ENCODE measurements at regions not wholly inside any gene's neighbourhood (a gene's known extent, or its start where the extent isn't known, plus 50 kb on each side); places are given as distances from the start of the nearest gene placed in this dataset.

- DNase-seq: peak; percentile 47
Observed at GRCh38 chr15:97654481-97655076, 305.9 kb upstream of the ARRDC4 start.

GRCh38 chr15:97661796-97662195 is 298.7 kb upstream of the ARRDC4 start:
- DNase-seq: no peak

- DNase-seq: no peak
Observed at GRCh38 chr15:97672586-97672985, 287.9 kb upstream of the ARRDC4 start.

DNA sequence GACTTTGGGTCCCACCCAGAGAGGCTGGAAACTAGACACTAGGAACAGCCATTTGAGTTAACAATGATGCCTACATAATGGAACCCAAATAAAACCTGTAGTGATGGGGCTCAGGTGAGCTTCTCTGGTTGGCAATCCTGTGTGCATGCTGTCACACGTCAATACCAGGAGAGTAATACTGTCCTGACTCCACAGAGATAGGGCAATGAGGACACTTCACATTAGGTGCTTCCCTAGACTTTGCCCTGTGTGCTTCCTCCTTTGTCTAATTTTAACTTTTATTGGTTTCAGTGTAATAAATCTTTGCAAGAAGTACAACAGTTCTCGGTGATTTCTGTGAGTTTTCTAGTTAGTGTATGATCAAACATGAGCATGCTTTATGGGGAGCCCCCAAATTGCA is 281.8 kb upstream of the ARRDC4 start:
- DNase-seq: no peak

DNA sequence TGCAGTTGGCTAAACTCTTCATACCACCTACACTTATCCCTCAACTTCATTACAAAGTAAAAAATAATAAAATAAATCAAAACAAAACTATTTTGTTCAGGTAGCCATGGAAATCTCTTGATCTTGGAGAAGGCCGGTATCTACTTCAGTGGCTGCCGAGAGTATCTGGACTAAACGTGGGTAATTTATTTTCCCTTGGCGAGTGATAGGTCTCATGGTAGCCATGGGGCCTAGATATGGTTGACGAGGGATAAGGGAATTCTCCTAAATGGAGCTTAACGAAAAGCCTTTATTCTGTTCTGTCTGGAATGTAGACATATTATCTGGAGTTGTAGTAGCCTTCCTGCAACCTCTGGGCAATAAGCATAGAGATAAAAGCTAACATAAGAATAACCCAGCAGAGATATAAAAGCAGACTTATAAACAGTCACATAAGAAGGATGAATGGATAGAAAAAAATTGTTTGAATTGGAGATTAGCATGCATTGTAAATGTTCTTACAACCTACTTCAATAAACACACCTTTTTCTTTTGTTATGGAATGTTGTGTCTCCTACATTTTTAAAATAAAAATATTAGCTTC is 281.3 kb upstream of the ARRDC4 start:
- no peak for DNase-seq

DNA sequence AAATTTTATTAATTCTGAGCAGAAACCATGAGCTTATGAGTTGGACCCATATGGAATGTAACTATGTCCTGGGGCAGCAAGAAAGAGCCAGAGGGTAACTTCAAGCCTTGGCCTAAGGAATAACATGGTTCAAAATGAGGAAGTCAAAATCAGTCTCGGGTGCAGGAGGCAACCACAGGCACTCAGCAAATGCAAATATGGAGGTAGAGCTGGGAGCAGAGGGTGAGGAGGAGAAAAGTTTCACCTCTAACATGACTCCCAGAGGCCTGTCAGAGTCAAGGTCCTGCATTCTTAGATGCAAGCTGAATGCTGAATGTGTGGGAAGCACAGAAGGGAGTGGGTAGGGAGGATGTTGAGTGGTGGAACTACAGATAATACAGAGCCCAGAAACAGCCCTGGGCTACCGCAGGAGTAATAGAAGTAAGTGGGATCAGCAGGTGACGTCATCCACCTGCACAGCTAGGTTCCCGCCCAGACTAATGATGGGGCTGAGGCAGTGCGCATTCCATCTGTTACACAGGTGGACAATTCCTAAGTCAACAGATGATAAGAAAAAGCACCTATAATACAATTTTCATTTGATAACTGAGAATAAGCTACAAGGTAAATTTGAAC is 279.8 kb upstream of the ARRDC4 start:
- DNase-seq: peak; percentile 23

DNA sequence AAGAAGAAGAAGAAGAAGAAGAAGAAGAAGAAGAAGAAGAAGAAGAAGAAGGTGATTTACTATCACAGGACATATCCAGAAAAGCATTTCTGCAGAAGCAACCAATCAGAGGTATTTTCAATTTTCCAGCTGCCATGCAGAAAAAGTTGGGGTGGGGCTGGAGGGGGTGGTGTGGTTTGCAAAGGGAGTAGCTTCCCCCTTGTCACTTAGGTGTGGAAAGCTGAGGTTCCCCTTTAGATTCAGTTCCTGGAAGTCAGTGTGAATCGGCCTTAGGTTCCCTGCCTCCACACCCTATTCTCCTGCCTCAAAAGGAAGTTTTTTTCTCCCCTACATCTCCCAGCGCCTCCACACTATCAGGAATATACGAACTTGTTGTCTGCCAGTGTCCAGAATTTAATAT is 276.7 kb upstream of the ARRDC4 start:
- no peak for DNase-seq

- peak; percentile 55 for DNase-seq
Observed at GRCh38 chr15:97684249-97684648, 276.3 kb upstream of the ARRDC4 start.

GRCh38 chr15:97686324-97686723 is 274.2 kb upstream of the ARRDC4 start:
- no peak for DNase-seq

DNA sequence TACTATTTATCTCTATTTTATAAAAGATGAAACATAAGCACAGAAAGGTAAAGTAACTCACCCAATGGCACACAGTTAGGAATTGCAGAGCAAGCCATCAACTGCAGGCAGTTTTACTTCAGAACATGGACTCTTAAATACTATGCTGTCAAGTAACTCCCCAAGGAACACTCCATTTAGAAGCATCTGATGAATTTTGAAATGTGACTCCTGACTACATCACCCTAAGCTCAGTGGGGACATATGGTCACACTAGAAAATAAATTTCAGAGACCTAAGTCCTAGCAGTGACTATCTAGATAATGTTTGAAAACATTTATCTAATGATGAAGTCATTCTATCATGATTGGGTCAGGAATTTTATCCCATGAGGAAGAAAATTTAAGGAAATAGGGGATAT is 272.8 kb upstream of the ARRDC4 start:
- DNase-seq: no peak

- no peak for DNase-seq
Observed at GRCh38 chr15:97688177-97688576, 272.3 kb upstream of the ARRDC4 start.

DNA sequence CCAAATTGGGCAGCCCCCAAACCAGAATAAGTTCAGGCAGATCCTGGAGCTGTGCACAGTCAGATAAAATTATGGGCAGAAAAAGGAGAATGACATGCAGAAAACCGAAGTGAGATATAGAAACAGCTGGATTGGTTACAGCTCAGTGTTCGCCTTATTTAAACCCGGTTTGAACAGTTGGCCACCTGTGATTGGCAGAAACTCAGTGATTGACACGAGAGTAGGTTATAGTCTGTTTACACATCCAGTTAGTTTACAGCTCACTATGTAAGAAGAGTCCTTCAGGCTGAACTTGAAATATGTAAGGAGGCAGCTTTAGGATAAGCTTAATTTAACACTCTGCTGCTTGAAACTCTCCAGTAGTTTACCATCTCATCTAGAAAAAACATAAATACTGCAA is 271.6 kb upstream of the ARRDC4 start:
- DNase-seq: no peak

GRCh38 chr15:97691078-97691477 is 269.4 kb upstream of the ARRDC4 start:
- DNase-seq: no peak

GRCh38 chr15:97691799-97692198 is 268.7 kb upstream of the ARRDC4 start:
- no peak for DNase-seq

- DNase-seq: peak; percentile 73
Observed at GRCh38 chr15:97692301-97693015, 268.0 kb upstream of the ARRDC4 start.

DNA sequence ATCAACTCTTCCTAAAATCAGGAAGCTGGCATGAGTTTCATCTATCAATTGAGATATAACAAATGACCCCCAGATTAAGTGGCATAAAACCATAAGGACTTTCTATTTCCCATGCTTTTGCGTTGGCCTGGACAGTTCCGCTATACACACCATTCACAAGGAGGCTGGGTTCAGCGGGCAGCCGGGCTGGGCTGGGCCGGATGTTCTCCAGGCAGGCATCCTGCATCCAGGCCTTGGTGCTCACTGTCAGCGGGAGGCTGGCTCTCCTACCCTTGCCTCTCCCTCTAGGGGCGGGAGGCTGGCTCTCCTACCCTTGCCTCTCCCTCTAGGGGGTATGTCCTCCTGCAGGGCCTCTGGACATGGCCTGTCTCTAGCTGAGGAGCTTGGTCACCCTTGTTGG is 266.0 kb upstream of the ARRDC4 start:
- DNase-seq: no peak

- DNase-seq: no peak
Observed at GRCh38 chr15:97703400-97703799, 257.1 kb upstream of the ARRDC4 start.

DNA sequence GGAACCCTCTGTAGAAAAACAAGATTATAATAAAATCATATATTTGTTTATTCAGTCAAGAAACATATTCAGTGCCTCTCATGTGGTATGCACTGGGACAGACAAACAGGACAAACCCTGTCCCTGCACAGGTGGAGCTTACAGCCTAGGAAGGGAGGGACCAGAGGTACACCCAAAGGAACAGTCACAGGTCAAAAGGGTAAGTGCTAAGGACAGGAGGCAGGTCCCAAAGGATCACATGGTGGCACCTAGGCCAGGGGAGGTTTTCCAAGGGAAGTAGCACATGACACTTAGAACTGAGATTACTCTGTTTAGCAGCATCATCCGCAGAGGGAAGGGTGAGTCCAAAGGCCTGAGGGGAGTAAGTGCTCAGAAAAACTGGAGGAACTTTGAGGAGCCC is 254.4 kb upstream of the ARRDC4 start:
- no peak for DNase-seq

- no peak for DNase-seq
Observed at GRCh38 chr15:97708252-97708651, 252.3 kb upstream of the ARRDC4 start.

DNA sequence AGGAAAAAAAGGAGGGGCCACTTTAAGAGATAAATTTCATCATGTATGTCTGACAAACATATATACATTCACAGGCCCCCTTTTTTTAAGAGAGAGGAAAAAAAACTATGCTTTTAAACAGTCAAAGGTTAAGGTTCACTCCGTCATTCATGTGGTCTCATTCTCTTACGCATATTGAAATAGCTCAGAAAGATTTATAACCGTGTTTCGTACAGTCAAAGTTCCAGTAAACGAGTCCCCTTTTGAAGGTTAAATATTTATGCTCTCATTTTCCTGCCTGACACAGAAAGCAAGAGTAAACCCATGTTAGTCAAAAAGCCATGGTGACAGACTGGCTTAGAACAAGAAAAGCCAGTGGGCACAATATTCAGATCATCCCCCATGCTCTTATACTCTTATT is 248.0 kb upstream of the ARRDC4 start:
- no peak for DNase-seq

GRCh38 chr15:97717806-97718205 is 242.7 kb upstream of the ARRDC4 start:
- no peak for DNase-seq

DNA sequence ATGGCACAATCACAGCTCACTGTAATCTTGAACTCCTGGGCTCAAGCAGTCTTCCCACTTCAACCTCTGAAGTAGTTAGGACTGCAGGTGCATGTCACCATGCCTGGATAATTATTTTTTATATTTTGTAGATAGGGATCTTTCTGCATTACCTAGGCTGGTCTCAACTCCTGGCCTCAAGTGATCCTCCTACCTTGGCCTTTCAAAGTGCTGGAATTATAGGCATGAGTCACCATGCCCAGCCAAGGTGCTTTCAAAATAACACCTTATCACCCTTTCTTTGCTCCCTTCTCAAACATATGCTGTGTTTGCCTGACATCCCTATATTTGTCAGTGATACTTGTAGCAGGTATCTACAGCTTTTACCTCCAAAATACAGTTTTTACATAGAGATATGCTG is 242.0 kb upstream of the ARRDC4 start:
- DNase-seq: no peak

DNA sequence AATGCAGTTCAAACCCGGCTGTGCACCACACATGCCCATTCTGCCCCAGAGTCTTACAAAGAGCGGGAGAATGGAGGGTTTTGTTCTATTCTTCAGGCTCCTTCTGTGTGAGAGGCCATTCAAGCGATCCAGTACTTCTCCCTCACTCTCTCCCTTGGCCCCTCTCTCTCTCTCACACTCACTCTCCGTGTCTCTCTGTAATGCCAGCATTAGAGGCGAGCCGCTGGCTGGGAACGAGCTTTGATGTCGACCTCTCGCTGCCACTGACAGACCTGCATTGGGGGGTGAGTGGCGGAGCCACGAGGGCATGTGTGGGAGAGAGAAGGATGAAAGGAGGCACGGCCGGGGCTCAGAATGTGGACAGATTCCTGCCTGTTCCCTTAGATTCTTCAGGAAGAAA is 231.7 kb upstream of the ARRDC4 start:
- DNase-seq: no peak

DNA sequence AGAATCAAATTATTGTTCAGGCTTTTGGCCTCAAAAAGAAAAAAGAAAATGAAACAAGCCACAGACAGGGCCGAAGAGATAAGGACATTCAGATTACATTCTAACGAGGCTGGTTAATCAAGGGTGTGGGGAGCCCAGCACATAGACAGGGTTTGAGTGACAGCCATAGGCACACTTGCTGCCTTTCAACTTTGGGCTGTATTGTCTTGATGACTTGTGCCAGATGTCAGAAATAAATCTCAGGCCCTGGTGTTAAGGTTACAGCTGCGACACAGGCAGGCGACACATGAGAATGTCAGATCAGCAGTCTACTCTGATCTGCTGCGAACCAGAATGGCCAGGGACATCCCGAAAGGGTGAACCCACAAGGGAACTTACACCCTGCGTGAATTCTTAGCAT is 231.2 kb upstream of the ARRDC4 start:
- DNase-seq: no peak
